Trophoblast cell (in vitro differentiated cells and primary cell): ENCODE measurements at regions not wholly inside any gene's neighbourhood (a gene's known extent, or its start where the extent isn't known, plus 50 kb on each side); places are given as distances from the start of the nearest gene placed in this dataset.

Experiments
- DNase-seq, 2 donors: peaks; one replicate each; pipeline ENCODE4 v3.0.0-alpha.2; 2016
- H2AFZ ChIP-seq: 2 replicates; pipeline ENCODE4 v1.6.1; 2013; ENCODE audit warnings: low read length, moderate library complexity, mild to moderate bottlenecking; ENCODE audit not compliant: insufficient read depth, poor library complexity
- H2AK5ac ChIP-seq: 2 replicates; pipeline ENCODE4 v1.6.1; 2013; ENCODE audit warnings: mild to moderate bottlenecking, low read length
- H2BK120ac ChIP-seq: 2 replicates; pipeline ENCODE4 v1.6.1; 2013; ENCODE audit warnings: low read length, mild to moderate bottlenecking, moderate library complexity; ENCODE audit not compliant: insufficient read depth, poor library complexity
- H2BK12ac ChIP-seq: 2 replicates; pipeline ENCODE4 v1.6.1; 2013; ENCODE audit warnings: mild to moderate bottlenecking, low read length, moderate library complexity
- H2BK5ac ChIP-seq: 2 replicates; pipeline ENCODE4 v1.6.1; 2013; ENCODE audit warnings: low read length, low read depth, moderate library complexity, mild to moderate bottlenecking; ENCODE audit not compliant: poor library complexity
- H3K14ac ChIP-seq: 2 replicates; pipeline ENCODE4 v1.6.1; 2013; ENCODE audit warnings: mild to moderate bottlenecking, low read length
- H3K18ac ChIP-seq: 2 replicates; pipeline ENCODE4 v1.6.1; 2013; ENCODE audit warnings: mild to moderate bottlenecking, low read length
- H3K23ac ChIP-seq: 2 replicates; pipeline ENCODE4 v1.6.1; 2013; ENCODE audit warnings: low read length
- H3K27ac ChIP-seq: 2 replicates; pipeline ENCODE4 v1.5.1; 2013; ENCODE audit warnings: low read depth, mild to moderate bottlenecking, inconsistent platforms, low read length, moderate library complexity
- H3K27me3 ChIP-seq: 2 replicates; pipeline ENCODE4 v1.6.1; 2013; ENCODE audit warnings: inconsistent platforms, mild to moderate bottlenecking, low read length, moderate library complexity; ENCODE audit not compliant: insufficient read depth
- H3K36me3 ChIP-seq, 2 experiments: 1 replicate in 1 of 2; 2 replicates in 1 of 2; pipeline ENCODE4 v1.6.1; 2013; ENCODE audit warnings: low read length in 2 of 2, mild to moderate bottlenecking in 2 of 2, moderate library complexity in 1 of 2; ENCODE audit not compliant: insufficient read depth in 2 of 2, control insufficient read depth in 1 of 2
- H3K4ac ChIP-seq: 2 replicates; pipeline ENCODE4 v1.6.1; 2013; ENCODE audit warnings: low read depth, mild to moderate bottlenecking, low read length, moderate library complexity
- H3K4me1 ChIP-seq, 2 experiments: 1 replicate in 1 of 2; 2 replicates in 1 of 2; pipeline ENCODE4 v1.6.1; 2013; ENCODE audit warnings: low read length in 2 of 2, mild to moderate bottlenecking in 2 of 2, moderate library complexity in 1 of 2; ENCODE audit not compliant: insufficient read depth in 2 of 2, control insufficient read depth in 1 of 2
- H3K4me2 ChIP-seq: 2 replicates; pipeline ENCODE4 v1.6.1; 2013; ENCODE audit warnings: inconsistent platforms, mild to moderate bottlenecking, low read length, moderate library complexity
- H3K4me3 ChIP-seq: 2 replicates; pipeline ENCODE4 v1.5.1; 2013; ENCODE audit warnings: mild to moderate bottlenecking, low read depth, low read length, inconsistent platforms
- H3K79me1 ChIP-seq: one replicate; pipeline ENCODE4 v1.6.1; 2013; ENCODE audit warnings: low read length
- H3K79me2 ChIP-seq: 2 replicates; pipeline ENCODE4 v1.6.1; 2013; ENCODE audit warnings: low read length, mild to moderate bottlenecking; ENCODE audit not compliant: control insufficient read depth, insufficient read depth, poor library complexity
- H3K9ac ChIP-seq: 2 replicates; pipeline ENCODE4 v1.6.1; 2013; ENCODE audit warnings: mild to moderate bottlenecking, low read length
- H3K9me3 ChIP-seq: 2 replicates; pipeline ENCODE4 v1.6.1; 2013; ENCODE audit warnings: low read depth, mild to moderate bottlenecking, control low read depth, inconsistent platforms, low read length; ENCODE audit not compliant: insufficient read depth
- H4K12ac ChIP-seq: 2 replicates; pipeline ENCODE4 v1.6.1; 2013; ENCODE audit warnings: low read depth, mild to moderate bottlenecking, low read length, moderate library complexity
- H4K8ac ChIP-seq: 2 replicates; pipeline ENCODE4 v1.6.1; 2013; ENCODE audit warnings: low read depth, mild to moderate bottlenecking, low read length, moderate library complexity
- H4K91ac ChIP-seq: one replicate; pipeline ENCODE4 v1.6.1; 2013; ENCODE audit warnings: low read depth, mild to moderate bottlenecking, low read length, moderate library complexity
- WGBS: extraction: QIAGEN DNeasy Blood & Tissue Kit; methylation state at CpG from one replicate; pipeline ENCODE4 v1.1.7; 2013; ENCODE audit warnings: missing lambda C conversion rate; ENCODE audit not compliant: insufficient read length, insufficient coverage; ENCODE audit errors: extremely low coverage; 5-methylcytosine and 5-hydroxymethylcytosine counted together

- H3K18ac ChIP-seq, result no peak overlapping the region
- no peak overlapping the region for H3K27ac ChIP-seq
- H3K4ac ChIP-seq, result no peak overlapping the region
- no peak for DNase-seq
- no peak overlapping the region for H2BK120ac ChIP-seq
- no peak overlapping the region for H3K9ac ChIP-seq
- H3K14ac ChIP-seq, result no peak overlapping the region
- no peak overlapping the region for H2BK12ac ChIP-seq
- no CpG with 5 or more reads among the region's 24 CpGs for WGBS
- H4K12ac ChIP-seq, result no peak overlapping the region
- no peak overlapping the region for H3K4me3 ChIP-seq
- H2AK5ac ChIP-seq, result no peak overlapping the region
- no peak overlapping the region for H3K23ac ChIP-seq
- no peak overlapping the region for H2AFZ ChIP-seq
- H3K79me1 ChIP-seq, result no peaks in the 10 kb centered on the region
- H4K91ac ChIP-seq, result no peak overlapping the region
- no peak overlapping the region for H4K8ac ChIP-seq
- H2BK5ac ChIP-seq, result no peak overlapping the region
- H3K4me2 ChIP-seq, result no peak overlapping the region
- no peaks in the 10 kb centered on the region for H3K36me3 ChIP-seq
- no peaks in the 10 kb centered on the region for H3K27me3 ChIP-seq
- peaks cover 89% of the 10 kb centered on the region for H3K9me3 ChIP-seq
- no peaks in the 10 kb centered on the region for H3K79me2 ChIP-seq
- no peaks in the 10 kb centered on the region for H3K4me1 ChIP-seq
Measured at GRCh38 chr16:35748621-35749252, 2289.3 kb downstream of the TP53TG3F start.

- no CpG with 5 or more reads among the region's 43 CpGs for WGBS
- H3K79me2 ChIP-seq, result no peaks in the 10 kb centered on the region
Measured at GRCh38 chr16:35749253-35750141, 2290.1 kb downstream of the TP53TG3F start.

GRCh38 chr16:35750157-35750689 is 2290.8 kb downstream of the TP53TG3F start:
- Histone ChIP-seq H3K14ac (no peak overlapping the region), H3K4me3 (no peak overlapping the region), H4K12ac (no peak overlapping the region), H4K8ac (no peak overlapping the region), H2AK5ac (no peak overlapping the region), H3K4me2 (no peak overlapping the region), H3K9me3 (peaks cover 96% of the 10 kb centered on the region), H3K4ac (no peak overlapping the region), H2BK12ac (no peak overlapping the region), H2BK120ac (no peak overlapping the region), H3K18ac (no peak overlapping the region), H3K27me3 (no peaks in the 10 kb centered on the region), H3K9ac (no peak overlapping the region), H4K91ac (no peak overlapping the region), H3K23ac (no peak overlapping the region), H2AFZ (no peak overlapping the region), H3K79me2 (no peaks in the 10 kb centered on the region), H3K36me3 (no peaks in the 10 kb centered on the region), H3K4me1 (no peaks in the 10 kb centered on the region), H3K79me1 (no peaks in the 10 kb centered on the region), H3K27ac (no peak overlapping the region), H2BK5ac (no peak overlapping the region)
- WGBS, result no CpG with 5 or more reads among the region's 9 CpGs
- no peak for DNase-seq

More at GRCh38 chr16:35749253-35750141, 2290.1 kb downstream of the TP53TG3F start:
- H3K4me1 ChIP-seq, result no peaks in the 10 kb centered on the region
- H2AK5ac ChIP-seq, result no peak overlapping the region
- no peak overlapping the region for H2BK12ac ChIP-seq
- H3K4me3 ChIP-seq, result no peak overlapping the region
- no peak overlapping the region for H3K9ac ChIP-seq
- no peak overlapping the region for H3K4me2 ChIP-seq
- H3K27me3 ChIP-seq, result no peaks in the 10 kb centered on the region
- H2BK120ac ChIP-seq, result no peak overlapping the region
- no peaks in the 10 kb centered on the region for H3K36me3 ChIP-seq
- H3K9me3 ChIP-seq, result peaks cover 93% of the 10 kb centered on the region
- no peak overlapping the region for H3K23ac ChIP-seq
- H3K14ac ChIP-seq, result no peak overlapping the region
- H3K4ac ChIP-seq, result no peak overlapping the region
- no peak overlapping the region for H2AFZ ChIP-seq
- H3K18ac ChIP-seq, result no peak overlapping the region
- H3K27ac ChIP-seq, result no peak overlapping the region
- H4K91ac ChIP-seq, result no peak overlapping the region
- no peak overlapping the region for H4K12ac ChIP-seq
- no peaks in the 10 kb centered on the region for H3K79me1 ChIP-seq
- no peak for DNase-seq
- H4K8ac ChIP-seq, result no peak overlapping the region
- H2BK5ac ChIP-seq, result no peak overlapping the region

GRCh38 chr16:35750701-35751104 is 2291.3 kb downstream of the TP53TG3F start:
- no peaks in the 10 kb centered on the region for H3K36me3 ChIP-seq
- DNase-seq, result no peak
- H3K4me2 ChIP-seq, result no peak overlapping the region
- no peaks in the 10 kb centered on the region for H3K79me2 ChIP-seq
- no peaks in the 10 kb centered on the region for H3K4me1 ChIP-seq
- H3K18ac ChIP-seq, result no peak overlapping the region
- no CpG with 5 or more reads among the region's 13 CpGs for WGBS
- H3K9ac ChIP-seq, result no peak overlapping the region
- H3K27ac ChIP-seq, result no peak overlapping the region
- no peak overlapping the region for H2BK5ac ChIP-seq
- peaks cover 94% of the 10 kb centered on the region for H3K9me3 ChIP-seq
- no peak overlapping the region for H4K8ac ChIP-seq
- no peak overlapping the region for H2BK120ac ChIP-seq
- H3K79me1 ChIP-seq, result no peaks in the 10 kb centered on the region
- H2AFZ ChIP-seq, result no peak overlapping the region
- no peak overlapping the region for H3K23ac ChIP-seq
- no peak overlapping the region for H2BK12ac ChIP-seq
- no peak overlapping the region for H3K14ac ChIP-seq
- H2AK5ac ChIP-seq, result no peak overlapping the region
- H4K12ac ChIP-seq, result no peak overlapping the region
- no peaks in the 10 kb centered on the region for H3K27me3 ChIP-seq
- no peak overlapping the region for H3K4ac ChIP-seq
- no peak overlapping the region for H4K91ac ChIP-seq
- no peak overlapping the region for H3K4me3 ChIP-seq
